NCI-H146 treated with DMSO at 0.1 percent for 48 hours (cell line): ENCODE measurements at regions not wholly inside any gene's neighbourhood (a gene's known extent, or its start where the extent isn't known, plus 50 kb on each side); places are given as distances from the start of the nearest gene placed in this dataset.

Experiments
- DNase-seq: peaks from one replicate; lab custom pipeline; 2025; ENCODE audit not compliant: unreplicated experiment; lab: John Stamatoyannopoulos, UW

DNA sequence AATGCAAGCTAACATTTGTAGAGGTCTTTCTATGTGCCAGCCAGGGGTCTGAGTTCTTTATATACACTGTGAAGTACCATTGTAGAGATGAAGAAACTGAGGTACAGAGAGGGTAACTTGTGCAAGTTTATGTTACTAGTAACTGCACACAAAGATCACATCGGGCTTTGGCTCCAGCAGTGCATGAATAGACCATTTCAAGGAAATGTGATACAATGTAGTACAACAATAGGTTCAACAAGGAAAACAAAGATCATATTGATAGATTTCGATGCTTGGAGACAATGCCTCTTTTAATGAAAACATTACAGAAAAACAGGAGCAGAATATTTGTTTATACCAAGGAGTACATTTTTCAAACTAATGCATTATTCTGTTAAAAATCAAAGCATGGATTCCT, 115.3 kb downstream of the POLR2M start:
- no peak for DNase-seq

DNA sequence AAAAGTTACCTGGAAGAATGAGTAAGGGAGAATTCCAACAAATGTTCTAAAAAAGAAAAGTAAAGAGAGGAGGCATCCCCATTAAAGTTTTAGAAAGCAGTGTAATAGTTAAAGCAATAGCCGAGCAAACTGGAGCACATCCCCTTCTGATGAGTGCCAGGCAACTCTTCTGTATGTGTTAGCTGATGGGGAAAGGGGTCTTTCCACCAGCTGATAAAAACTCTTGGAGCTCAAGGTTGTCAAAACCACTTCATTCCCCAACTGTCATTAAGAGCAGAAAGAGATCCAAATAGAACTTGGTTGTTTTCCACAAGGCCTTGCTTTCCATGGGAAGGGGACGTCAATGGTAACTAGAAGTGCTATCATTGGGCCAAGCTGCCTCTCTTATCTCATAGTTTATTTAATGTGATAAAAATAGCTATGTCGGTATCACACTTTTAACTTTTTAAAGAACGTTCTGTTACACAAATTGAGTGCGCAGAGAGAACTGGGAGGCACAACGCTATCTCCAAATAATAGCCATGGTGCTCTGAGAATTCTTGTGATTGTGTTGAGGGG, 116.9 kb downstream of the POLR2M start:
- no peak for DNase-seq

DNA sequence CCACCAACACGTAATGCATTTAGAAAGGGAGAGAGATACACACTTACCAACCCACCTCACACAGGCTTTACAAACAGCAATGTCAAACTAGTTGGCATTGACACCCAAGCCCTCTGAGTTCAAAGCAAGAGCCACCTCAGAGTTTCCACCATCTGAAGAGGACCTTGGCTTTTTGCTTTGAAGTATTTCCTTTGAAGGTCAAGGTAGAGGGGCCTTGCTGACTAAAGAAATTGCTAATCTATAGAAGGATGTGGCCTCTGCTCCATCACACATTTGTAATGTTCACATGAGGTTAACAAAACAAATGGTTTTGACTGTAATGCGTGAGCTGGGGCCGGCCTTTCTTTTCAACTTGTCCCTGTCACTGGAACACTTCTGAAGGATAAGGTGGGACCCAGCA, 117.7 kb downstream of the POLR2M start:
- DNase-seq: no peak

DNA sequence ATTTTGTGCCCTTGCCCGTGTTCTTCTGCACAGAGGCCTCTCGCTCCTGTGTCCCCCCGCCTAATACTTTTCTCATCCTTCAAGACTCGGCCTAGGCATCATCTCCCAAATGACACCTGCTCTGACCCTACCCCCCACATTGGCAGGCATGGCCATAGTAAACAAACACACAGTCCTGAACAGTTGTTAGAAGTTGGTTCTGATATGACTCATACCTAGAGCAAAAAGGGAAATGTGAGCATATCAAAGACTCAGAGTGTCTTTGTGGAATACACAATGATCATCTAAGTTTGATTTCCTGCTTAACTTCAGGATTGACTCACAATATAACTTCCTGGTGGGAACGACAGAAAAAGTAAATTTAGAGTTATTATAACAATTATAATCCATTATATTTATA, 120.5 kb downstream of the POLR2M start:
- DNase-seq: no peak

DNA sequence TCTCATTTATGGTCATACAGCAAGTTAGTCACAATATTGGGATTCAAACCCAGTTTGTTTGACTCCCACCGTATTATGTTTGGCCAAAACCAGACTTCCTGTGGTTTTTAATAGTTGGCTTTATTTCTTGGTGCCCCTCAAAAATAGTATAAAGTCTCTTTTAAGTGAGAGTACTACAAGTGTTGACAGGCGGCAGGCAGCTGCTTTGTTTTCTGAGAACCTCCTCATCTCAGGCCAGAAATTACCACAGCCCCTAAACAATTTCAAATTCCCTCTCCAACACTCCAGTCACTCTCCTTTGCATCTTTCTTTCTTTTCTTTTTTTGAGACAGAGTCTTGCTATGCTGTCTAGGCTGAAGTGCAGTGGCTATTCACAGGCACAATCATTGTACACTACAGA, 121.5 kb downstream of the POLR2M start:
- DNase-seq: no peak

DNA sequence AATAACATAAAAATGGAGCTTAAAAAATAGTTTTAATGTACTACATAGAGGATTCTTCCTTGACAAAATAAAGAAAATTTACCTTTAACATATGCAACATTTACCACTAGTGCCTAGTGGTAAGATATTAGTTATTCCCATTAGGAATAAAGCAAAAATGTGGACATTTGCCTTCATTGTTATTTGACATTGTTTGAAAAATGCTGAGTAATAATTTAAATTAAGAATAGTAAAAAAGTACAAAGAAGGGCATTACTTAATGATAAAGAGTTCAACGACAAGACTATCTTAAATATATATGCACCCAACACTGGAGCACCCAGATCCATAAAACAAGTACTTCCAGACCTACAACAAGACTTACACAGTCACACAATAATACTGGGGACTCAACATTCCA, 125.7 kb downstream of the POLR2M start:
- no peak for DNase-seq

DNA sequence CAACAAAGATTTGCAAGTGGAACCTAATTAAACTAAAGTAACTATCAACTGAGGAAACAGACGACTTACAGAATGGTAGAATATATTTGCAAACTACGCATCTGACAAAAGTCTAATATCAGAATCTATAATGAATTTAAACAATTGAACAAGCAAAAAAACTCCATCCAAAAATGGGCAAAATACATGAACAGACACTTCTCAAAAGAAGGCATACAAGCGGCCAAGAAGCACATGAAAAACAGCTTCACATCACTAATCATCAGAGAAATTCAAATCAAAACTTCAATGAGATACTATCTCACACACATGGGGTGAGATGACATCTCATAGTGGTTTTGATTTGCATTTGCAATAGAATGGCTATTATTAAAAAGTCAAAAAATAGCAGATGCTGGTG, 128.6 kb downstream of the POLR2M start:
- DNase-seq: no peak

DNA sequence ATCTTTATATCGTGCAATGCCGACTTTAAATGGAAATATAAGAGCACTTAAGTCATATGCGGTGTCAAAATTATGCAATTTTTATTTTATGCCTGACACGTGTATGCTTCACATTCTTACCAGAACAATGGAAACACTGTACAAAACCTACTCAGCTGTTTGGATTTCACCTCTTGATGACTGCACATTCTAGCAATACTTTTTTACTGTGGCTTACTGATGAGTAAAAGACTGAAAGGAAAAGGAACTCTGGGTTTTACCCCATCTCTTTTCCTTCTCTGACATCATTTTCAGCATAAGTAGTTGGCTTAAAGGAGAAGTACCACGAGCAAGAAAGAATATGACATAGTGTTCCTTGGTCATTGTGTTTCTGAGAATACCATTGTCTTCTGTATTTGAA, 142.8 kb downstream of the POLR2M start:
- no peak for DNase-seq

DNA sequence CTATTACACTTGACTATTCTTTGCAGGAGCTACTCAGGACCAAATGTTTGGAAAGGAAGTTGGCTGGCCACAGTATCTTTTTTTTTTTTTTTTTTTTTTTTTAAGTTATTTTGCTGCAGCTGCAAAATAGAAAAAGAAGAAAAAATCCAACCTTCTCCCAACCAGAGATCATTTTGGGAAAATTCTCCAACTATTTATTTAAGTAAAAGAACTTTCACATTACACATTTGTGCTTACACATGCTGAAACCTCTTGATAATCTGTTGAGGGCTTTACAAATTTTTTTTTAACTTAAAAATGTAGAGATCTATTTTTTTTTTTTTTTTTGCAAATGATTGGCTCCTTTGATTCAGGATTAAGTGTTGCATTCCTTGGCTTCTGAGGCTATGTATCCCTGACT, 148.0 kb downstream of the POLR2M start:
- DNase-seq: no peak

DNA sequence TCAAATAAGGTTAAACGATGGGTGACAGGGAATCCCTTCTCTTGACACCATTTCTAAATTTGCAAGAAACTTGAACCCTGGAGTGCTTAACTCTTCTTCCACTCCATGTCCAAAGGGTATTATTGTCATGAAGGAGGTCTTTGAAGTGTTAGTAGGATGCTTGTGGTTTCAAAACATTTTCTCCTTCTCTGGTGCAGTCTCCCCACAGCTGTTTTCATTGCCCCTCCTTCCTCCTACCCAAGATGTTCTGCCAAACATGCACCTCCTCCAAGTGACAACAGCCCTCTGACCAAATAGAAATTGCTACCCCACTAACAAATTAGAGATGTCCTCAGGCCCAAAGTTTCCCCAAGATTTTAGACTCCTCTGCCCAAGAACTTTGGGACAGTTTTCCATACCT, 151.4 kb downstream of the POLR2M start:
- no peak for DNase-seq

DNA sequence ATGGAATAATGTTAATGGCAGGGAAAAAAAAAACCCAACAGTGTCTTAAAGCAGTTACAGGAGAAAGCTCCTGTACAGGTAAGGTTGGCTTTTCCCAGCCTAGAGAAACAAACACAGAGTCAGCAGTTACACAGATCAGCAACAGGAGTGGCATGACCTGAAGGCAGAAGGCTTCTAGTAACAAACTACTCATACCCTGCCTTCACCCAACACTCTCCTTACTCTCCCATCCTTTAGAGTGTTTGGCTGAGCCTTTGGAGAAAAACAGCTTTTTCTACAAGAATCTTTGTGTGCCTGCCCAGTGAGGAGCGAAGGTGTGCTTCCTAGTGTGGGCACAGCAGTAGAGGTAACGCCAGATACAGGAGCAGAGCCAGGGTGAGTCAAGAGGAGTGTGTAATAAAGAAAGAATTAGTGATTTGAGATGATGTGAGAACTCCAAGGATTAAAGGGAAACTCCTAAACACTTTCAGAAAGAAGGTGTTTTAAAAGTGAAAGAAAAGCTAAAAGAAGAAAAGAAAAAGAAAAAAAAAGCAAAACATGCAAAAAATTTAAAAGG, 152.7 kb downstream of the POLR2M start:
- DNase-seq: no peak

DNA sequence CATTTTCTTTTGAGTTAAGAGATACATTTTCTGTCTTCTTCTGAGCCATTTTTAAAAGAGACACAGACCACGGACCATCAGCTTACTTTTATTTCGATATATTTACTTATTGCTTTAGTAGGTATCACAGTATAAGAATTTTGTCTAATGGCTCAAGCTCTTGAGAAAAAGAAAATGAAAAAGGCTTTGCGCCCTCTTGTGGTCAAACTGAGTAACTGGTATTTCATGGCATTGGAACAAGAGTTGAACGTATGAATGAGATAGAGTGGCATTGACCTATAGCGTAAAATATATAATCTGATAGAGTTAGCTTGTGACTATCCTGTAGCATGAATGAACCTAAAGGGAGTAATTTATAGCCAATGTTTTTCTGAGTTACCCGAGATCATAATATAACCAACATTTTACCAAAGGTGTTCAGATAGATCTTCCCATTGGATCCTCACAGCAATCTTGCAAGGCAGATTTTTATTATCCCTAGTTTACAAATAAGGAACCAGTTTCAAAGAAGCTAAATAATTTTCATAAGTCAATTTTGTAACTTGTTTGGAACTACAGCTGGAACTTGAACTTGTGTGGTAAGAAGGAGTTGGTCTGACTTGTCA, 154.6 kb downstream of the POLR2M start:
- DNase-seq: no peak

DNA sequence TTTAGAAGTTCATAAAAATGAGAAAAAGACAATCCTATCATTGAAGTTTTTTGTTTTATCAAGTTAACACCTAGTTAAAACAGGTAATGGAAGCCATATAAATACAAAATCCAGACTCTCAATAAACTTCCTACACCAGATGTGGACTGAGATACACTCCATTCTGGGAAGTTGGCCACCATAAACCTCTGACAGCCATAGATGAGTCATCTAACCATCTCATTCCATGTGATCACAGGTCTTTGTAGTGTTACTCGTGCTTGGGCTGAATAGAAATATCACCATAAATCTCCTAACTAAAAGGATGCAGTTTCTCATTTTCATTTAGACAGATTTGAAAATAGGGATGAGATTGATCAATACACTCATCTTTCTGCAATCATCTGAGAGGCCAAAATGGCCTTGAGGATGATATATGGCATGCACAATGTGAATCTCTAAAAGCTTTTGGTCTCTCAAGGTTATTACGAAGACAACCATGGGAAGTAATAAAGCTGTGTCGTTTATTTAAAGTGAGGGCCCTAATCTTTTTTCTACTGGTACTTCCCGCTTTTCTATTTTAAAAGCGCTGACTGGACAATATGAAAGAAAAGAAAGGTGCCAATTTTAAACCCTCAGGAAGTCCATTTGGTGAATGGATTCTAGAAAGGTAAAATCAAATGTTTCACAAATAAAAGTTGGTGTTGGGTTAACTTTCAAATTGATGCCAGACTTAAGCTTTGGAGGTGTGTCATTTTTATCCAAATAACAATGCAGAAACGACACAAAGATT, 155.5 kb downstream of the POLR2M start:
- DNase-seq: no peak

DNA sequence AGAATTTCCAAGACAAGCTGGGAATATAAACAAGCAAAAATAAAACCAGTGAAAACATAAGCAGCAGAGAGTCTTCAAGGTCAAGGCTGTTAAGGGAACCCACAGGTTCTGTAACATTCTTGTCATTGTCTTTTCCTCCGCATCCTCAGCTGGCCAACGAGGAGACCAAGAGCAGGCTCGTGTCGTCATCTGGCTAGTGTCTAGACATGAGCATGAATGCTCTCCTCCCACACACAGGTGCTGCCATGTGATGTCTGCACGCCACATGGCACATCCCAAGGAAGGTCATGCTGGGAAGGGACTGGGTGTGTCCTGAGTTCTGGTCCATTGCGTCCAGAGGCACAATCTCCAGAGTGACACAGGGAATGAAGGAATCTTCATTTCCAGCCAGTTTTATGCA, 156.2 kb downstream of the POLR2M start:
- no peak for DNase-seq

DNA sequence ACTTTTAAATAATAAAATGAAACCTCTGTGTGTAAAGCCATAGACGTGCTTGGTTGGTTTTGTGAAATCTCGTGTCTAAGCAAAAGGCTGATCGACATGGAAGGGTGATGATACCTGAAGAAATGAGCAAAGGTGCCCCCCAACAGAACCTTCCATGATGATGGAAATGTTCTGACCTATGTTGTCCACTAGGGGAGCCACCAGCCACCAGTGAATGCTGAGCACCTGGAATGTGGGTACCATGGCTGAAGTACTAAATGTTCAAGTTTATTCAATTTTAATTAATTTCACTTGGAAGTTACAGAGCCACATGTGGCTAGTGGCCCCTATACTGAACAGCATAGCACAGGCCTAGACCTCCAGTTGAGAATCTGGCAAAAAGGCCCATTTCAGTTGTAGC, 158.8 kb downstream of the POLR2M start:
- no peak for DNase-seq

DNA sequence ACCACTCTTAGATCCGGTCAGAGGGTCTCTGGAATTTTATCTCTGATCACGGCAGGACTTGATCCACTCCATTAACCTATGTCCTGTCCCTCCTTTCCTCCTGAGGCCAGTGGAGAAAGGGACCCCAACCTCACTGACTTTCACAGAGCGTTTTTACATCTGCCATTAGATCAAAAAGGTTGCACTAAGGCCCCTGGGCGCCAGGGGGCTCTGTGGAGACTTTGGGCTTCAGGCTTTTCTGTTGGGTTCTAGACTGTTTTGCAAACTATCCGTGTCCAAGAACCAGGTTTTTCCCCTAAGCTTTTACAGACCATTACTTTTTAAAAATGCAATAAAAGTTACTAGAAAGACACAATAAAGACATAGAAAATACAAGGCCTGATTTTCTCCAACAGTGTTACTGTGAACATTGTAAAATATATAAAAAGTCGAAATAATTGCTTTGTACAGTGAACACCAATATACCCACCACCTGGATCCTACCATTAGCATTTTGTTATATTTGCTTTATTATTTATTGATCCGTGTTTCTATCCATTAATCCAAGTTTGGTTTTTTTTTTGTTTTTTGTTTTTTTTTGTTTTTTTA, 159.7 kb downstream of the POLR2M start:
- peak; percentile 10 for DNase-seq

DNA sequence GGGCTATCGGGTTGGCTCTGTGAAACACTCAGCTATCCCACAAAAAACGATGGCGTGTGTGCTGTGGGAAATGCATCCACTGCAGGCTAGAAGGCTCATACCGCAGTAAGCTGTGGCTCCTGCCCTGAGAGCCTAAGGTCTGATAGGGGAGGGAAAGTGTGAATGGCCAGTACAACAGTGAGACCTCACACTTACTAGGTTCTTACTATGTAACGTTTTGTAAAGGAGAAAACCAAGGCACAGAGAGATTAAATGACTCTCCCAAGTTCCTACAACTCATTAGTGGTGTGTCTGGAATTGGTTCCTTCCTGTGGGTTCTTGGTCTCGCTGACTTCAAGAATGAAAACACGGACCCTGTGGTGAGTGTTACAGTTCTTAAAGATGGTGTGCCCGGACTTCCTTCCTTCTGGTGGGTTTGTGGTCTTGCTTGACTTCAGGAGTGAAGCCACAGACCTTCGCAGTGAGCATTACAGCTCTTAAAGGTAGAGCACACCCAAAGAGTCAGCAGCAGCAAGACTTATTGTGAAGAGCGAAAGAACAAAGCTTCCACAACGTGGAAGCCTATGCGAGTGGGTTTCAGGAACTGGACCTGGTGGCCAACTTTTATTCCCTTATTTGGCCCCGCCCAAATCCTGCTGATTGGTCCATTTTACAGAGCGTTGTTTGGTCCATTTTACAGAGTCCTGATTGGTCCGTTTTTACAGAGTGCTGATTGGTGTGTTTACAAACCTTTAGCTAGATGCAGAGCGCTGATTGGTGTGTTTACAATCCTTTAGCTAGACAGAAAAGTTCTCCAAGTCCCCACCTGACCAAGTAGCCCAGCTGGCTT, 161.7 kb downstream of the POLR2M start:
- no peak for DNase-seq

DNA sequence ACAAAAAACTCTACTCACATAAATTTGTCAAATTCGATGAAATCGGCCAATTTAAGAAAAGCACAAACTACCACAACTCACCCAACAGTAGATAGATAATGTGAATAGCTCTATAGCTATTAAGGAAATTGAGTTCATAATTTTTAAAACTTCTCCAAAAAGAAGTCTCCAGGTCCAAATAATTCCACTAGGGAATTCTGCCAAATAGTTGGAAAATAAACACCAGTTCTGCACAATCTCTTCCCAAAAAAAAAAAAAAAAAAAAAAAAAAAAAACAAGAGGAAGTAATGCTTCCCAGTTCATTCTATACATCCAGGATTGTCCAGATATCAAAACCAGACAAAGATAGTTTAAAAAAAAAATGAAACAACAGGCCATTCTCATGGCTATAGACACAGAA, 164.2 kb downstream of the POLR2M start:
- no peak for DNase-seq

DNA sequence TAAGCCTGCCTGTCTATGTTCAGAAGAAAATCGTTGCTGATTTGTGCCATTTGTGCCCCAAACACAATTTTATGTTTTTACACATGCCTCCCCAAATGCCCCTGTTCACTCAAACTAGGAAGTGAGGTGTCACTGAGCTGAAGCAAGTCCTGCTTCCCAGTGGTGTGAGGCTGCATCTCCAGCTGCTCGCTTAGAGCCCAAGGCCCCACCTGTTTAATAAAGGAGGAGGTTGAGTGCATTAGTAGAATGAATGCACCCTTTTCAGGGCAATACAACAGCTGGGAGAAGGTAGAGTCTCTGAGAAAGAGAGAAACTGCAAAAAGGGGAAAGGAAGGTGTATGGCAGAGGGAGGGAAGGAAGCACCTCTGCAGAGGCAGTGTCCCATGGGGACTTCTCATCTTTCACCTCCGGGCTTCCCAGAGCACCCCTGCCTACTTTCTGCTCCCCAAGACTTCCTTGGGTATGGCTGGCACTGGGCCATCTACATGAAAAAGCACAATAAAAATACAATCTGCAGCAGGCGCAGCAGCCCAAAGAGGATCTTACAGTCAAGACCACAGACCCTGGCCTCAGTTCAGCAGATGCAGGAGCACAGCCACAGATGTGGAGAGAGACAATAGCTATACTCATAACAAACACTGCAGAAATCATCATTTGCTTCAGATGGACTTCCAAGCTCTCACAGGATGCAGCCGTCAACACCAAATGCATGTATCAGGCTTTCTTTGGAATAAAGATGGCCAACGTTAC, 165.9 kb downstream of the POLR2M start:
- DNase-seq: no peak

DNA sequence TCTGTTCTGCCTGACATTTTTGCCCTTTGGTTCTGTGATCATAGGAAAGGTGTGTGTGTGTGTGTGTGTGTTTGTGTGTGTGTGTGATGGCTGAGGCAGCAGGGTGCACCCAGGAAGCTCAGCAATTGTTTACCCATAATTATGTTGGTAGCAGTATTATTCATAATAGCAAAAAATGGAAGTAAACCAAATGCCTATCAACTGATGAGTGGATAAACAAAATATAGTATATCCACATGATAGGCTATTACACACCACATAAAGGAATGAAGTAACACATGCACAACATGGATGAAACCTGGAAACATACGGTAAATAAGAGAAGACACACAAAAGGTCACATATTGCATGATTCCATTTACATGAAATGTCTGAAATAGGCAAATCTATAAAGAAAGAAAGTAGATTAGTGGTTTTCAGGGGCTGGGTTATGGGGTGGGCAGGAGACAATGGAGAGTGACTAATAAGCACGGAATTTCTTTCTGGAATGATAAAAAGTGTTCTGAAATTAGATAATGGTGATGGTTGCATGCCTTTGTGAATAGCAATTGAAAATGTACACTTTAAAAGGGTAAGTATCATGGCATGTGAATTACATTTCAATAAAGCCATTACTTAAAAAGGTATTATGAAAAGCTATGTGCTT, 167.2 kb downstream of the POLR2M start:
- DNase-seq: no peak
